Stomach (tissue), 4 donors: ENCODE measurements at regions not wholly inside any gene's neighbourhood (a gene's known extent, or its start where the extent isn't known, plus 50 kb on each side); places are given as distances from the start of the nearest gene placed in this dataset.

ENCODE experiments used
- CTCF ChIP-seq, 7 experiments: fragments of 450-650 bp in 4 of 7; fragments of 200-600 bp in 3 of 7; sonication (generic) in 3 of 7; IDR thresholded peaks; one replicate each; pipeline ENCODE4 v1.5.1; 2016 to 2019; ENCODE audit warnings: antibody characterized with exemption in 7 of 7, control low read depth in 2 of 7, mild to moderate bottlenecking in 1 of 7
- POLR2A ChIP-seq, 4 donors: fragments of 450-650 bp; IDR thresholded peaks; one replicate each; pipeline ENCODE4 v1.6.1; 2016; ENCODE audit warnings: antibody characterized with exemption in 4 of 4, control low read depth in 2 of 4, mild to moderate bottlenecking in 1 of 4, moderate library complexity in 1 of 4
- POLR2AphosphoS5 ChIP-seq, 3 donors: sonication (generic); formaldehyde crosslinking; IDR thresholded peaks; one replicate each; pipeline ENCODE4 v1.6.1; 2016; ENCODE audit warnings: antibody characterized with exemption in 3 of 3

GRCh38 chr3:3739330-3740060 lies 59.7 kb upstream of the LRRN1 start:
- TF ChIP-seq CTCF (IDR thresholded peaks at IDR 0.05) (no peak), POLR2A (IDR thresholded peaks at IDR 0.05) (no peak), POLR2AphosphoS5 (IDR thresholded peaks at IDR 0.05) (no peak)
